ENCODE measurements at regions not wholly inside any gene's neighbourhood (a gene's known extent, or its start where the extent isn't known, plus 50 kb on each side); places are given as distances from the start of the nearest gene placed in this dataset.

DNA sequence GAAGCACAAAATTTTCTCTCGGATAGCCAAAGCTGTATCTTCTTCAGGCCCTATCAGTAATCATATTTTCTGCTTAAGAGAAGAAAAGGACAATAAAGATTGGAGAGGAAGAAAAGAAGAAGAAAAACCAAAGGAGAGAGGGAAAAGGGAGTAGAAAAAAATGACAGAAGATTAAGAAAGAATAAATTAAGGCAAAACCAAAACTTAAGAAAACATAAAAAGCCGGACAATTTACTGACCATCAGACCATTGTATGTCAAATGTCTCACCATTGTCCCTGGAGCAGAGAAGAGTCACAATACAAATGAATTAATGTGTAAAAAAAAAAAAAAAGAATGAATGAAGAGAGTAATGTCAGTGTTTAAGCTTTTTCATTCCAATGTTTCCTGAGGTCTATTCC is 1274.8 kb downstream of the FSCB start:
- Mint-ChIP-seq H3K27me3 (no peaks in the 10 kb centered on the region), H3K27ac (no peak overlapping the region), H3K9me3 (peaks cover 44% of the 10 kb centered on the region)

DNA sequence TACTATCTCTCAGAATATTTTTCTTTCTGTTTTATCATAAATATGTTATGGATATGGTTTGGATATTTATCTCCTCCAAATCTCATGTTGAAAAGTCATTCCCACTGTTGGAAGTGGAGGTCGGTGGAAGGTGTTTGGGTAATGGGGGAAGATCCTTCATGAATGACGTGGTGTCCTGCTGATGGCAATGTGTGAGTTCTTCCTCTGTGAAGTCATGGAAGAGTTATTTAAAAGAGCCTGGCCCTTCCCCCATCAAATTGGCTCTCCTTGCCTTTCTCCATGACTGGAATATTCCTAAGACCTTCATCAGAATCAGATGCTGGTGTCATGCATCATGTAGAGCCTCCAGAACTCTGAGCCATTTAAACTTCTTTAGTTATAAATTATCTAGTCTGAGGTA is 1291.6 kb downstream of the FSCB start:
- Mint-ChIP-seq H3K9me3 (peaks cover 11% of the 10 kb centered on the region), H3K36me3 (ENCODE audit: low read depth) (no peaks in the 10 kb centered on the region)
- intact Hi-C loops (cut with micrococcal nuclease) = no loop called here

More for the DNA sequence above, 1274.8 kb downstream of the FSCB start:
- H3K4me3 Mint-ChIP-seq = no peak overlapping the region
- H3K4me1 Mint-ChIP-seq (ENCODE audit: low read depth) = no peaks in the 10 kb centered on the region
- intact Hi-C loops (cut with micrococcal nuclease) = no loop called here
- H3K36me3 Mint-ChIP-seq (ENCODE audit: low read depth) = no peaks in the 10 kb centered on the region

DNA sequence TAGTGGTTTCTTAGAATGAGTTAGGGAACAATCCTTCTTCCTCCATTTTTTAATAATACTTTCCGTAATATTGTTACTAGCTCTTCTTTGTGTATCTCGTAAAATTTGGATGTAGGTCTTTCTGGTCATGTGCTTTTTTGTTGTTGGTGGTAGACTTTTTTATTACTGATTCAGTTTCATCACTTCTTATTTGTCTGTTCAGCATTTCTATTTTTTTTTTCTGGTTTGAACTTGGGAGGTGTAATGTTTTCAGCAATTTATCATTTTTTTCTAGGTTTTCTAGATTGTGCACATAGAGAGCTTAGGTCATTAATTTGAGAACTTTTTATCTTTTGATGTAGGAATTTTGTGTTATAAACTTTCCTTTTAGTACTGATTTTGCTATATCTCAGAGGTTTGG is 1299.9 kb downstream of the FSCB start:
- no peaks in the 10 kb centered on the region for H3K36me3 Mint-ChIP-seq (ENCODE audit: low read depth)
- H3K27me3 Mint-ChIP-seq = no peaks in the 10 kb centered on the region
- H3K4me3 Mint-ChIP-seq = no peak overlapping the region
- no peaks in the 10 kb centered on the region for H3K9me3 Mint-ChIP-seq
- H3K4me1 Mint-ChIP-seq (ENCODE audit: low read depth) = no peaks in the 10 kb centered on the region
- intact Hi-C loops (cut with micrococcal nuclease) = no loop called here
- H3K27ac Mint-ChIP-seq = no peak overlapping the region

More for the DNA sequence above, 1291.6 kb downstream of the FSCB start:
- H3K27me3 Mint-ChIP-seq = no peaks in the 10 kb centered on the region
- no peak overlapping the region for H3K4me3 Mint-ChIP-seq
- H3K4me1 Mint-ChIP-seq (ENCODE audit: low read depth) = no peaks in the 10 kb centered on the region
- H3K27ac Mint-ChIP-seq = no peak overlapping the region

DNA sequence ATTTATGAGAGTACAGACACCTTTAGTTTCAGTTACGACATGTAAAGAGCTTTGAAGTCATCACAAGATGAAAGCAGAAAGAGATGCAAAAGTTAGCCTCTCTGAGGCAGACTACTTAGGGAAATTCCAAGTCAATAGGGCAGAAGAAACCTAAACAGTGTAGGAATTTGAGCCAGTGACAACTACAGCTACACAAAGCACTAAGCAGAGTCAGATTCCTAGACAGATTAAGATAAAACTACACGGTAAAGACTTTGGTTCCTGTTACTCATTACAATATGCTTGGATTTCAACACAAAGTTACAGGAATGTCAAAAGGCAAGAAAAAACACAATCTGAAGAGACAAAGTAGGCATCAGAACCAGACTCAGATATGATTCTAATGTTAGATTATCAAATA is 1302.3 kb downstream of the FSCB start:
- intact Hi-C loops (cut with micrococcal nuclease) = no loop called here

DNA sequence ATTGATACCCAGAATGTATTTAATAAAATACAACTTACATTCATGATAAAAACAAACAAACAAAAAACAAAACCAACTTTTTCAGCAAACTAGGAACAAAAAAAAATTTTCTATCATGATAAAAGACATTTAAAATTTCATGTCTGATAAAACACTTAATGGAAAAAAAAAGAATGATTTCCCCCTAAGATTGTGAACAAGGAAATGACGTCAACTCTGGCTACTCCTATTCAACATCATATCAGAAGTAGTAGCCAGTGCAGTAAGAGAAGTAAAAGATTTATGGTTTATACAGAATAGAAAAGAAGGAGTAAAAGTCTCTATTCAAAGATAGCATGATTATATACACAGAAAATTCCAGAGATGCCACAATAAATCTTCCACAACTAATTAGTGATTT is 1306.6 kb downstream of the FSCB start:
- Mint-ChIP-seq H3K4me1 (ENCODE audit: low read depth) (no peaks in the 10 kb centered on the region), H3K27me3 (no peaks in the 10 kb centered on the region), H3K27ac (no peak overlapping the region), H3K4me3 (no peak overlapping the region), H3K9me3 (no peaks in the 10 kb centered on the region), H3K36me3 (ENCODE audit: low read depth) (no peaks in the 10 kb centered on the region)
- intact Hi-C loops (cut with micrococcal nuclease) = no loop called here

More for the DNA sequence above, 1302.3 kb downstream of the FSCB start:
- Mint-ChIP-seq H3K36me3 (ENCODE audit: low read depth) (no peaks in the 10 kb centered on the region), H3K27me3 (no peaks in the 10 kb centered on the region), H3K4me1 (ENCODE audit: low read depth) (no peaks in the 10 kb centered on the region), H3K9me3 (no peaks in the 10 kb centered on the region), H3K4me3 (no peak overlapping the region), H3K27ac (no peak overlapping the region)

DNA sequence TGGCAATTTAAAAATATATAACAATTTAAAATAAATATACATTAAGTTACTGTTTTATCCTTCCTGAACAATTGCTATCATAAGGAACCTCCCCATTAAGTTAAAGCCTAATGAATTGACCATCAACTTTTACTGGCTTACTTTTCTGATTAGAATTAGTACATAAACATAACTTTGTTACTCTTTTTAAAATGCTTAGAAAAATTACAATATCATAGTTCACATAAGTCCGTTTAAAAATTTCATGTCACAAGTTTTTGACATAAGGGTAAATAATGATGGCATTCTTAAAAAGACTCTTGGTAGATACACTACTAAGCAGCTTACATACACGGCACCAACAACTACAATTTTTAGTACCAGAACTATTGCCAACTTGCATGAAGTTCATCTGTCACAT is 1308.6 kb downstream of the FSCB start:
- Mint-ChIP-seq H3K36me3 (ENCODE audit: low read depth) (no peaks in the 10 kb centered on the region), H3K9me3 (no peaks in the 10 kb centered on the region), H3K4me3 (no peak overlapping the region), H3K27me3 (no peaks in the 10 kb centered on the region), H3K27ac (no peak overlapping the region), H3K4me1 (ENCODE audit: low read depth) (no peaks in the 10 kb centered on the region)
- intact Hi-C loops (cut with micrococcal nuclease) = no loop called here

DNA sequence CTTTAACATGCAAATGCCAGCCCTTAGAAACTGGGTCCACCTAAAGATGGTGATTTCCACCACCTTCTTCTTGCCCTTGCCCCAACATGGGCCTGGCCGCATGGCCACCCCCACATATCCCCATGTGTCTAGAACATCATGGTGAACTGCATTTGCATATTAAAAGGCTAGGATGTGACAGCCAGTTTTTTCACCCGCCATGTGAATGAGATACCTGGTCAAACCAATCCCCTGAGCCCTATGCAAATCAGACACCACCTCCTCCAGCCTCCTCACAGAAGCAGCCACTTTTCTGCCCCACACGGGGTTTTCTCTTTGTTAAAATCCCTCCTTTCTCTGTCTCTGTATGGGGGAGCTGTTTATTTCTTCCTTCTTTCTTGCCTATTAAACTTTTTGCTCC is 1322.5 kb downstream of the FSCB start:
- Mint-ChIP-seq H3K4me3 (no peak overlapping the region), H3K27ac (no peak overlapping the region), H3K4me1 (ENCODE audit: low read depth) (no peaks in the 10 kb centered on the region), H3K36me3 (ENCODE audit: low read depth) (no peaks in the 10 kb centered on the region), H3K27me3 (no peaks in the 10 kb centered on the region), H3K9me3 (peaks cover 39% of the 10 kb centered on the region)
- intact Hi-C loops (cut with micrococcal nuclease) = no loop called here

DNA sequence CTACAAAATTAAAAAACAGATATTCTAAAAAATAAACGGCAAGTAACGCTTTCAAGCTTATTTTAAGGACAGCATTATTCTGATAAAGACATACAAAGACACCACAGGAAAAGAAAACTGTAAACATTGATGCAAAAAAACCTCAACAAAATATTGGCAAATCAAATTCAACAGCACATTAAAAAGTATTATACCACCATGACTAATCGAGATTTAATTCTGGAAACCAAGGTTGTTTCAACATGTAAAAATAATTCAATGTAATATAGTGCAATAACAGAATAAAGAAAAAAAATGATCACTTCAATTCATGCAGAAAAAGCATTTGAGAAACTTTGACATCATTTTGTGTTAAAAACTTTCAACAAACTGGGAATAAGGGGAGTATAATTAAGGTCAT is 1323.2 kb downstream of the FSCB start:
- Mint-ChIP-seq H3K9me3 (peaks cover 33% of the 10 kb centered on the region), H3K27me3 (no peaks in the 10 kb centered on the region), H3K27ac (no peak overlapping the region), H3K4me3 (no peak overlapping the region), H3K36me3 (ENCODE audit: low read depth) (no peaks in the 10 kb centered on the region), H3K4me1 (ENCODE audit: low read depth) (no peaks in the 10 kb centered on the region)
- intact Hi-C loops (cut with micrococcal nuclease) = no loop called here

DNA sequence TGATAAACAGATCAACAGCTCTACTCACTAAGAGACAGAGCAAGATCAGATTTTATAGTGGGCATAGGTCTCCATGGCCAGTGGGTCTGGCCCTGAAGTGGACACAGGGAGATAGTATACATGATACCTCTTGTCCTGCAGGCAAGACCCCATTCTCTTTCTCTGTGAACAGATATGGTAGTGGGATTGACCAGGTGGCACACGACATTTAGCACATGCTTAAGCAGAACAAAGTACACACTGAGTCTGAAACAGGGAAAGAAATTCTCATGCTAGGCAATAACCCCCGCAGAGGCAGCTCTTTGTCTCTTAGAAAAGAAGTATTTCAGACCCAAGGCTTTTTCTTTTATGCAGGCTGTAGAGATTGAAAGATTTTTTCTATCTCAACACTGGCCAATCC is 1331.2 kb downstream of the FSCB start:
- H3K27ac Mint-ChIP-seq = no peak overlapping the region
- H3K9me3 Mint-ChIP-seq = peaks cover 14% of the 10 kb centered on the region
- H3K36me3 Mint-ChIP-seq (ENCODE audit: low read depth) = no peaks in the 10 kb centered on the region
- H3K27me3 Mint-ChIP-seq = no peaks in the 10 kb centered on the region
- H3K4me1 Mint-ChIP-seq (ENCODE audit: low read depth) = no peaks in the 10 kb centered on the region
- intact Hi-C loops (cut with micrococcal nuclease) = no loop called here
- H3K4me3 Mint-ChIP-seq = no peak overlapping the region

DNA sequence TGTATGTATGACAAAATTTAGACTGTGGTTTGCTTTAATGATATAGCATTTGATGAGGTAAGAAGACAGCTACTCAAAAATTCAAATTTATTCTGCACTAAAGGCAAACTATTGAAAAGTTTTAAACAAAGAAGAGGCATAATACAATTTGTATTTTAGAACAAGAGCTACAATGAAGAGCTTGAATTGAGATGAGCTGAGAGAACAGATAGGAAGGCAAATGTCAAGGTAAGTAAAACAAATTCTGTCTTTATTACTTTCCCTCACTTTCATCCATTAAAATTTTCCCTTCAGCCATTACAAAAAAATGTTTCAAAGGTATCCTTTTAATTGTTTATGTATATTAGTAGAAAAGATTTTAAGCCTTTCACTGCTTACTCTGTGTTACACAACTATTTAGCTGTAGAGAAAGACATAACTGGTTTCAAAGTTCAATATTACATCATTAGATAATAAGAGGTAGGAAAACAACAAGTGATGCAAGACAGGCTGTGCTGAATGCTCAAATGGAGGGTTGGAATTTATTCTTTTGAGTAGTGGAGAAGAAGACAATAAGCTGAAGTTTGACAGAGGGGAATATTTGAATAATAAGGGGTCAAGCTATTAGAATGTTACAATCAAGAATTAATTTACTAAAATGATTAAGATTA is 1334.1 kb downstream of the FSCB start:
- H3K36me3 Mint-ChIP-seq (ENCODE audit: low read depth) = no peaks in the 10 kb centered on the region
- no peak overlapping the region for H3K27ac Mint-ChIP-seq
- no peaks in the 10 kb centered on the region for H3K27me3 Mint-ChIP-seq
- H3K9me3 Mint-ChIP-seq = peaks cover 9% of the 10 kb centered on the region
- H3K4me3 Mint-ChIP-seq = no peak overlapping the region
- no peaks in the 10 kb centered on the region for H3K4me1 Mint-ChIP-seq (ENCODE audit: low read depth)
- intact Hi-C loops (cut with micrococcal nuclease) = no loop called here

DNA sequence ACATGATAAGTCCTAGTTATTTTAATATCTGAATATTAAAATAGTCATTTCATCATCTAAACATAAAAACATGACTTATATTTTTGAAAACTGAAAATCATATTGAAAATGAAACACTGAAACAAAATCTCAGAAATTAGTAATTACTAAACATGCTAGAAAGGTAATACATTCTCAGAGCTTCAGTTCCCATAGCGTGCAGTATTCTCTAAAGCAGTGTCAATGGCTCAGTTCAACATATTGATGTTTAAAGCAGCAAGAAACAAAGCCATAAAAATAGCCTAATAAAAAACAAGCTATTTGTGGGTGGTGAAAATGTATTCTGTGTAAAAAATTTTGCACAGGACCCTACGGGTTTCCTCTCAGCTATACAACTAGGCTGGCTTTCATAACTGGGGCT is 1337.4 kb downstream of the FSCB start:
- Mint-ChIP-seq H3K4me3 (no peak overlapping the region), H3K9me3 (peaks cover 12% of the 10 kb centered on the region), H3K27ac (no peak overlapping the region), H3K27me3 (no peaks in the 10 kb centered on the region), H3K36me3 (ENCODE audit: low read depth) (no peaks in the 10 kb centered on the region), H3K4me1 (ENCODE audit: low read depth) (no peaks in the 10 kb centered on the region)
- intact Hi-C loops (cut with micrococcal nuclease) = no loop called here

DNA sequence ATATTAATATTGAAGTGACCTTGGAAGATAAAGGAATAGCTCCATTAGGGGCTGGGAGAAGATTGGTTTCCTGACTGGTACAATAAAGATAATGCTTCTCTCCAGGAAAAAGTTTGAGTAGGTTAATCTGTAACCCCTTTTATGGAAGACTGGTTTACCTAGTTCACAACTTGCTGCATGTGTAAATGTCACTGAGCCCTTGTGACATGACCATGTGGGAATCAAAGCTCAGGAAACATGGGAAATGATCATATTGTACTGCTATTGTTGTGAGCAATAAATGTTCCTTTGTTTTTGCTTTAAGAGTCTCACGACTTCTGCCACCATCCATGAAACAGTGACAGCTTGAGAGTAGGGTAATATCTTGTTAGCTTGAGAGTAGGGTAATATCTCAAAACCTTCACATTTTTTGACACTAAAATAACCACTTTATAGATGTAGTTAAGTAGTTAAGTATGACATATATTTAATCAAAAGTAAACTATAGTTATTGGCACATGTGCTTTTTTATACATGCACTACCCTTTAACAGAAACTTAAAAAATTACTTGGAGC is 1338.6 kb downstream of the FSCB start:
- intact Hi-C loops (cut with micrococcal nuclease) = no loop called here
- H3K9me3 Mint-ChIP-seq = peaks cover 18% of the 10 kb centered on the region
- no peaks in the 10 kb centered on the region for H3K4me1 Mint-ChIP-seq (ENCODE audit: low read depth)
- H3K27me3 Mint-ChIP-seq = no peaks in the 10 kb centered on the region
- H3K36me3 Mint-ChIP-seq (ENCODE audit: low read depth) = no peaks in the 10 kb centered on the region
- no peak overlapping the region for H3K27ac Mint-ChIP-seq
- H3K4me3 Mint-ChIP-seq = no peak overlapping the region

DNA sequence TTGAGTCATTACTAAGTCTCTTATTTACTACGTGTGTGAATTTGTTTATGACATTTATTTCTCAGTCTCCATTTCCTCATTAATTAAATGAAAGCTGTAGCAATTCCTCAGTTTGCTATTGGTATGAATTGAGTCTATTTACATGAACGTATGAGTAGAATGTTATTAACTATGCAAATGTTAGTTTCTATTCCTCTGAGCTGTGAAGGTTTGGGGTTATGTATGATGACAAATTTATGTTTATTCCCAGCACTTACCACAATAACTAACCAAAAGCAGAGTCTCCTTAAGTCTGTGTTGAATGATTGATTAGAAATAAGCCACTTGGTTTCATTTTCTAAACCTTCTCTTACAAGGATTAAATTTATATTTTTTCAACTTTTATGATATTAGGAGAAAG is 1340.9 kb downstream of the FSCB start:
- Mint-ChIP-seq H3K4me3 (no peak overlapping the region), H3K27me3 (no peaks in the 10 kb centered on the region), H3K27ac (no peak overlapping the region), H3K4me1 (ENCODE audit: low read depth) (no peaks in the 10 kb centered on the region), H3K9me3 (peaks cover 15% of the 10 kb centered on the region), H3K36me3 (ENCODE audit: low read depth) (no peaks in the 10 kb centered on the region)
- intact Hi-C loops (cut with micrococcal nuclease) = no loop called here

DNA sequence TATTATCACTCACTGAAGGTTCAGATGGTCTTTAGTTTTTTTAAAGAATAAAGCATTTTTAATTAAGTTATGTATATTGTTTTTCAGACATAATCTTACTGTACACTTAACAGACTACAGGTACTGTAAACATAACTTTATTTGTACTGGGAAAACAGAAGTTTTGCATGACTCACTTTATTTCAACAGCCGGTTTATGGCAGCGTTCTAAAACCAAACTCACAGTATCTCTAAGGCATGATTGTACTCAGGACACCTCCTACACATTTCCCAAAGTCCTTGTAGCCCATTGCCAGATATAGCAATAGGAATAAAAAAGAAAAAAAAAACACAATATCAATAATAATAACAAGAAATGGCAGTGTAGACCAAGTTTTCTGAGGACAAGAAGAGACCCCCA is 1341.4 kb downstream of the FSCB start:
- Mint-ChIP-seq H3K4me1 (ENCODE audit: low read depth) (no peaks in the 10 kb centered on the region), H3K9me3 (peaks cover 10% of the 10 kb centered on the region), H3K36me3 (ENCODE audit: low read depth) (no peaks in the 10 kb centered on the region), H3K4me3 (no peak overlapping the region), H3K27me3 (no peaks in the 10 kb centered on the region), H3K27ac (no peak overlapping the region)
- intact Hi-C loops (cut with micrococcal nuclease) = no loop called here

DNA sequence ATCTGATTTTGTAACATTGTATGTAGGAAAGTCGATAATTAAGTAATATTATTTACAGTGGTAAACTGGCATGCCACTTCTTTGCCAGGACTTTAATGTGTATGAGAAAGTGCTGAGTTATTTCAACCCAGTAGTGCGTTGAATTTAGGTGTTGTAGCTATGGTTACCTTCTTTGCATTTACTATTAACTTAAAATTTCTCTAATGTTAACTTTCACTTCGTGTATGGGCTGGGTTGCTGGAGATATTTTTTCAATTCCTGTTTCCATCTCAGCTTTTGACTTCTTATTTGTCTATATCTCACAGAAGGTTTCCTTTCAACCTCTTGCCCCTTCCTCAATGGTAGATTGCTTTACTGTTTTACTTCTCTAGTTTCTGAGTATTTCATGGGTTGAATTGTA is 1345.6 kb downstream of the FSCB start:
- no peaks in the 10 kb centered on the region for H3K36me3 Mint-ChIP-seq (ENCODE audit: low read depth)
- H3K4me3 Mint-ChIP-seq = no peak overlapping the region
- intact Hi-C loops (cut with micrococcal nuclease) = no loop called here
- peaks cover 24% of the 10 kb centered on the region for H3K9me3 Mint-ChIP-seq
- H3K27me3 Mint-ChIP-seq = no peaks in the 10 kb centered on the region
- H3K27ac Mint-ChIP-seq = no peak overlapping the region
- no peaks in the 10 kb centered on the region for H3K4me1 Mint-ChIP-seq (ENCODE audit: low read depth)

Data from dendritic cell treated with granulocyte-macrophage colony-stimulating factor and Interleukin-4, amounts not matched to agents 40 ng/mL and 50 ng/mL, for 4 days (primary cell).